22Rv1 (cell line): ENCODE measurements at regions not wholly inside any gene's neighbourhood (a gene's known extent, or its start where the extent isn't known, plus 50 kb on each side); places are given as distances from the start of the nearest gene placed in this dataset.

ENCODE experiments used
- CTCF ChIP-seq: fragments of 450-650 bp; IDR thresholded peaks from 2 replicates; pipeline ENCODE4 v1.5.1; 2017; ENCODE audit warnings: mild to moderate bottlenecking
- ZFX ChIP-seq: fragments of 450-650 bp; IDR thresholded peaks from 2 replicates; pipeline ENCODE4 v1.6.1; 2017; ENCODE audit warnings: antibody characterized with exemption, borderline replicate concordance

- no peak for TF ChIP-seq CTCF
- TF ChIP-seq ZFX = no peak
Observed at GRCh38 chr3:192005989-192006388, 545.0 kb downstream of the PYDC2 start.
